IMR-90 (cell line): ENCODE measurements at regions not wholly inside any gene's neighbourhood (a gene's known extent, or its start where the extent isn't known, plus 50 kb on each side); places are given as distances from the start of the nearest gene placed in this dataset.
A peak's percentile ranks its signal among the peaks of the same experiment; 100 is the strongest.

ENCODE experiments used
- ATAC-seq: fragments of 200-7000 bp; cut with Tn5 transposase; 2 replicates; pipeline ENCODE4 v1.9.1; 2020; ENCODE audit warnings: low read depth, mild to moderate bottlenecking, moderate library complexity
- BruUV-seq: library from RNA; stranded (reverse); fragments of 400-500 nt; replicated peaks from 2 replicates; lab custom pipeline; 2021; lab: Mats Ljungman, UMichigan
- CTCF ChIA-PET: fragments of 300-600 bp; formaldehyde crosslinking; extraction: SDS; loops from one replicate; lab custom pipeline; 2021; ENCODE audit warnings: antibody characterized with exemption; lab: Yijun Ruan, JAX
- POLR2A ChIA-PET: fragments of 300-600 bp; sonication (Branson Sonifier 250); formaldehyde crosslinking; loops from one replicate; lab custom pipeline; 2022; ENCODE audit warnings: antibody characterized with exemption; ENCODE audit not compliant: unreplicated experiment; lab: Charles Lee
- DNase-seq: peaks from one replicate; pipeline ENCODE4 v3.0.0; 2013
- H2AFZ ChIP-seq: replicated peaks from 2 replicates; pipeline ENCODE3; 2013; ENCODE audit warnings: low read length, mild to moderate bottlenecking; ENCODE audit not compliant: poor library complexity
- H2AK5ac ChIP-seq: 2 replicates; pipeline ENCODE4 v1.6.1; 2013; ENCODE audit warnings: low read depth, low read length, inconsistent platforms
- H2AK9ac ChIP-seq: replicated peaks from 2 replicates; pipeline ENCODE3; 2013; ENCODE audit warnings: mild to moderate bottlenecking, low read depth, low read length, moderate library complexity; ENCODE audit not compliant: poor library complexity
- H2BK120ac ChIP-seq: 2 replicates; pipeline ENCODE4 v1.6.1; 2013; ENCODE audit warnings: low read depth, low read length, inconsistent platforms
- H2BK15ac ChIP-seq: 3 replicates; pipeline ENCODE4 v1.6.1; 2013; ENCODE audit warnings: low read depth, low read length, inconsistent platforms
- H2BK20ac ChIP-seq: 2 replicates; pipeline ENCODE4 v1.6.1; 2013; ENCODE audit warnings: low read depth, mild to moderate bottlenecking, inconsistent platforms, low read length, moderate library complexity
- H2BK5ac ChIP-seq: 2 replicates; pipeline ENCODE4 v1.6.1; 2013; ENCODE audit warnings: mild to moderate bottlenecking, low read depth, low read length, inconsistent platforms; ENCODE audit not compliant: poor library complexity, severe bottlenecking
- H3K14ac ChIP-seq: replicated peaks from 2 replicates; pipeline ENCODE4 v1.6.1; 2013; ENCODE audit warnings: low read depth, low read length, inconsistent platforms
- H3K18ac ChIP-seq: 2 replicates; pipeline ENCODE4 v1.6.1; 2013; ENCODE audit warnings: low read depth, low read length, control low read depth
- H3K23ac ChIP-seq: 2 replicates; pipeline ENCODE4 v1.6.1; 2013; ENCODE audit warnings: low read depth, low read length, inconsistent platforms
- H3K27ac ChIP-seq: 2 replicates; pipeline ENCODE4 v1.5.1; 2013; ENCODE audit warnings: mild to moderate bottlenecking, control low read depth, low read length; ENCODE audit not compliant: insufficient read depth
- H3K27me3 ChIP-seq: 2 replicates; pipeline ENCODE4 v1.6.1; 2013; ENCODE audit warnings: low read length; ENCODE audit not compliant: control insufficient read depth, insufficient read depth
- H3K36me3 ChIP-seq: 2 replicates; pipeline ENCODE4 v1.6.1; 2013; ENCODE audit warnings: low read length, mixed read lengths; ENCODE audit not compliant: control insufficient read depth, insufficient read depth
- H3K4ac ChIP-seq: 2 replicates; pipeline ENCODE4 v1.6.1; 2013; ENCODE audit warnings: low read depth, low read length, inconsistent platforms
- H3K4me1 ChIP-seq: 2 replicates; pipeline ENCODE4 v1.6.1; 2013; ENCODE audit warnings: low read length, mixed read lengths; ENCODE audit not compliant: control insufficient read depth, insufficient read depth
- H3K4me2 ChIP-seq: 2 replicates; pipeline ENCODE4 v1.6.1; 2013; ENCODE audit warnings: low read depth, mild to moderate bottlenecking, control low read depth, low read length, moderate library complexity
- H3K4me3 ChIP-seq: 2 replicates; pipeline ENCODE4 v1.5.1; 2013; ENCODE audit warnings: low read depth, mild to moderate bottlenecking, control low read depth, low read length, moderate library complexity; ENCODE audit not compliant: insufficient read depth
- H3K56ac ChIP-seq: 2 replicates; pipeline ENCODE4 v1.6.1; 2013; ENCODE audit warnings: low read length, inconsistent platforms; ENCODE audit not compliant: insufficient read depth; ENCODE audit errors: extremely low read depth
- H3K79me1 ChIP-seq, 2 experiments: 2 replicates each; pipeline ENCODE4 v1.6.1; 2013; ENCODE audit warnings: low read length in 2 of 2, inconsistent platforms in 1 of 2, low read depth in 1 of 2
- H3K9ac ChIP-seq: 2 replicates; pipeline ENCODE4 v1.6.1; 2013; ENCODE audit warnings: low read depth, low read length, control low read depth
- H3K9me1 ChIP-seq: 2 replicates; pipeline ENCODE4 v1.6.1; 2013; ENCODE audit warnings: low read length, inconsistent platforms; ENCODE audit not compliant: insufficient read depth
- H3K9me3 ChIP-seq: 2 replicates; pipeline ENCODE4 v1.6.1; 2013; ENCODE audit warnings: low read length; ENCODE audit not compliant: control insufficient read depth, insufficient read depth
- H4K20me1 ChIP-seq: 2 replicates; pipeline ENCODE4 v1.6.1; 2013; ENCODE audit warnings: low read length, inconsistent platforms; ENCODE audit not compliant: insufficient read depth
- H4K5ac ChIP-seq: 2 replicates; pipeline ENCODE4 v1.6.1; 2013; ENCODE audit warnings: mild to moderate bottlenecking, low read depth, low read length, control low read depth
- H4K8ac ChIP-seq, 2 experiments: 2 replicates each; pipeline ENCODE4 v1.6.1; 2013; ENCODE audit warnings: low read depth in 2 of 2, low read length in 2 of 2, control low read depth in 1 of 2, inconsistent platforms in 1 of 2
- H4K91ac ChIP-seq: 2 replicates; pipeline ENCODE4 v1.6.1; 2013; ENCODE audit warnings: low read depth, low read length, inconsistent platforms; ENCODE audit not compliant: insufficient read depth
- BHLHE40 ChIP-seq: fragments of 150-350 bp; IDR thresholded peaks from 2 replicates; pipeline ENCODE4 v1.6.1; 2016; ENCODE audit warnings: mild to moderate bottlenecking, low read depth, low read length
- CEBPB ChIP-seq: IDR thresholded peaks from 2 replicates; pipeline ENCODE4 v1.6.1; 2012; ENCODE audit warnings: low read depth, low read length, improper control_type of control experiment
- CHD1 ChIP-seq: IDR thresholded peaks from 2 replicates; pipeline ENCODE4 v1.6.1; 2012; ENCODE audit warnings: low read depth, low read length, improper control_type of control experiment
- CTCF ChIP-seq: conservative IDR thresholded peaks from 2 replicates; pipeline ENCODE4 v1.5.1; 2012; ENCODE audit warnings: mild to moderate bottlenecking, low read depth, low read length, improper control_type of control experiment
- ELK1 ChIP-seq: fragments of 150-350 bp; IDR thresholded peaks from 2 replicates; pipeline ENCODE4 v1.6.1; 2016; ENCODE audit warnings: low read depth, mild to moderate bottlenecking, low read length, moderate library complexity, borderline replicate concordance
- FOS ChIP-seq: fragments of 150-350 bp; IDR thresholded peaks from 2 replicates; pipeline ENCODE4 v1.6.1; 2016; ENCODE audit warnings: low read depth, low read length
- MAFK ChIP-seq: IDR thresholded peaks from 2 replicates; pipeline ENCODE4 v1.6.1; 2012; ENCODE audit warnings: low read depth, low read length, improper control_type of control experiment
- MAZ ChIP-seq: IDR thresholded peaks from 2 replicates; pipeline ENCODE4 v1.6.1; 2012; ENCODE audit warnings: low read depth, mild to moderate bottlenecking, low read length, improper control_type of control experiment, moderate library complexity, borderline replicate concordance
- MXI1 ChIP-seq: IDR thresholded peaks from 2 replicates; pipeline ENCODE4 v1.6.1; 2012; ENCODE audit warnings: low read depth, mild to moderate bottlenecking, low read length, moderate library complexity, borderline replicate concordance
- NFE2L2 ChIP-seq: fragments of 150-350 bp; IDR thresholded peaks from 2 replicates; pipeline ENCODE4 v1.6.1; 2016; ENCODE audit warnings: low read depth, mild to moderate bottlenecking, low read length
- POLR2A ChIP-seq: IDR thresholded peaks from 2 replicates; pipeline ENCODE4 v1.6.1; 2012; ENCODE audit warnings: mild to moderate bottlenecking, low read depth, low read length
- RAD21 ChIP-seq: IDR thresholded peaks from 2 replicates; pipeline ENCODE4 v1.6.1; 2012; ENCODE audit warnings: low read length, improper control_type of control experiment
- RCOR1 ChIP-seq: IDR thresholded peaks from 2 replicates; pipeline ENCODE4 v1.6.1; 2012; ENCODE audit warnings: mild to moderate bottlenecking, low read length, improper control_type of control experiment; ENCODE audit not compliant: insufficient replicate concordance
- RFX5 ChIP-seq: IDR thresholded peaks from 2 replicates; pipeline ENCODE4 v1.8.0; 2012; ENCODE audit warnings: low read depth, mild to moderate bottlenecking, low read length, moderate library complexity
- SMC3 ChIP-seq: fragments of 150-350 bp; IDR thresholded peaks from 2 replicates; pipeline ENCODE4 v1.6.1; 2016; ENCODE audit warnings: low read depth, mild to moderate bottlenecking, antibody characterized with exemption, low read length, moderate library complexity
- USF2 ChIP-seq: fragments of 150-350 bp; IDR thresholded peaks from 2 replicates; pipeline ENCODE4 v1.6.1; 2017; ENCODE audit warnings: mild to moderate bottlenecking, antibody characterized with exemption, low read length, low read depth
- WGBS, 2 experiments: methylation state at CpG; one replicate each; pipeline versions ENCODE4 v1.1.5 to v1.1.7; 2013; ENCODE audit warnings: missing lambda C conversion rate in 2 of 2; ENCODE audit not compliant: insufficient read length in 1 of 2; ENCODE audit errors: extremely low coverage in 2 of 2; 5-methylcytosine and 5-hydroxymethylcytosine counted together
- dilution Hi-C: fragments of 300-500 bp; cut with HindIII; formaldehyde crosslinking; loops from one replicate; pipeline ENCODE4 v1.14.3; 2018; ENCODE audit warnings: low sequenced_read_pairs; ENCODE audit not compliant: unreplicated experiment
- in situ Hi-C: fragments of 300-500 bp; cut with MboI; formaldehyde crosslinking; loops from 3 replicates; pipeline ENCODE4 v1.14.3; 2019; ENCODE audit warnings: low sequenced_read_pairs, inconsistent platforms, mixed read lengths
- intact Hi-C: fragments of 100-400 bp; cut with micrococcal nuclease; formaldehyde crosslinking; loops from 2 replicates; pipeline ENCODE4 v1.10.0; 2022

GRCh38 chr6:140370441-140370840 is 996.0 kb upstream of the CITED2 start:
- BruUV-seq: no TSS peak
- ChIA-PET POLR2A (no interaction called here), CTCF (interaction anchor here (0.8 kb wide), 1 partner anchor 17 kb away, joined by 3 read pairs; no protein-coding TSS in a partner anchor)
- H3K27me3 ChIP-seq: no peaks in the 10 kb centered on the region
- H2BK15ac ChIP-seq: no peak overlapping the region
- 0 out of 2 replicates have a peak overlapping the region, but pooled peaks have one; percentile 19 for H3K4me2 ChIP-seq
- no peaks in the 10 kb centered on the region for H3K36me3 ChIP-seq
- no peak overlapping the region for H3K56ac ChIP-seq
- H3K4ac ChIP-seq: peak overlapping the region; percentile 67; the same call in 1 of the 2 replicates
- H2BK120ac ChIP-seq: peak overlapping the region; percentile 44; the same call in 1 of the 2 replicates
- H2BK5ac ChIP-seq: peak overlapping the region; percentile 97
- H3K18ac ChIP-seq: no peak overlapping the region
- intact Hi-C loops (no loop called here), dilution Hi-C loops (no loop called here), in situ Hi-C loops (no loop called here)
- DNase-seq: no peak
- H4K8ac ChIP-seq: no peak overlapping the region; a peak in 1 of 4 replicates
- H3K9me3 ChIP-seq: no peaks in the 10 kb centered on the region
- no peak overlapping the region for H3K9ac ChIP-seq
- H3K4me3 ChIP-seq: no peak overlapping the region
- no peaks in the 10 kb centered on the region for H4K20me1 ChIP-seq
- 0 out of 2 replicates have a peak overlapping the region, but pooled peaks have one; percentile 74 for H3K14ac ChIP-seq
- WGBS, 2 experiments: no CpG with 5 or more reads among the region's 1 CpG
- no peak overlapping the region for H4K91ac ChIP-seq
- TF ChIP-seq FOS (no peak), MXI1 (no peak), USF2 (no peak), CHD1 (no peak), MAZ (no peak), MAFK (no peak), NFE2L2 (no peak), CEBPB (no peak), POLR2A (no peak), RFX5 (no peak), SMC3 (no peak), CTCF (no peak), RAD21 (no peak), BHLHE40 (no peak), ELK1 (no peak), RCOR1 (no peak)
- H3K23ac ChIP-seq: no peak overlapping the region
- H2AK9ac ChIP-seq: no peak overlapping the region
- peak overlapping the region; percentile 49; the same call in 1 of the 2 replicates for H2BK20ac ChIP-seq
- no peaks in the 10 kb centered on the region for H3K79me1 ChIP-seq
- no peak for ATAC-seq
- H3K27ac ChIP-seq: no peak overlapping the region; the same call in 1 of the 2 replicates
- H3K9me1 ChIP-seq: peaks cover 3% of the 10 kb centered on the region; the same call in 1 of the 2 replicates
- H3K4me1 ChIP-seq: peaks cover 4% of the 10 kb centered on the region; the same call in 1 of the 2 replicates
- 0 out of 2 replicates have a peak overlapping the region, but pooled peaks have one; percentile 15 for H4K5ac ChIP-seq
- H2AK5ac ChIP-seq: no peak overlapping the region
- no peak overlapping the region for H2AFZ ChIP-seq
